CD4-positive, CD25-positive, alpha-beta regulatory T cell (primary cell): ENCODE measurements at regions not wholly inside any gene's neighbourhood (a gene's known extent, or its start where the extent isn't known, plus 50 kb on each side); places are given as distances from the start of the nearest gene placed in this dataset.

ENCODE experiments used
- ATAC-seq, 2 donors: fragments of 150-1000 bp; cut with Tn5 transposase; one replicate each; pipeline ENCODE4 v1.10.0; 2021; ENCODE audit warnings: low read depth in 2 of 2, moderate number of reproducible peaks in 2 of 2, moderate library complexity in 1 of 2
- DNase-seq, 3 donors: peaks; one replicate each; pipeline versions ENCODE4 v3.0.0 to v3.0.0-alpha.2; 2012 to 2022; ENCODE audit warnings: mixed read lengths in 1 of 3
- H3K27ac ChIP-seq: one replicate; pipeline ENCODE4 v1.7.0; 2013; ENCODE audit warnings: mild to moderate bottlenecking, low read length; ENCODE audit not compliant: insufficient read depth, poor library complexity, severe bottlenecking
- H3K27me3 ChIP-seq: one replicate; pipeline ENCODE4 v1.7.0; 2013; ENCODE audit warnings: low read length; ENCODE audit not compliant: control insufficient read depth, insufficient read depth
- H3K36me3 ChIP-seq: one replicate; pipeline ENCODE4 v1.7.0; 2013; ENCODE audit warnings: mild to moderate bottlenecking, low read length, moderate library complexity; ENCODE audit not compliant: control insufficient read depth, insufficient read depth
- H3K4me1 ChIP-seq: 2 replicates; pipeline ENCODE4 v1.7.0; 2013; ENCODE audit warnings: mild to moderate bottlenecking, low read length; ENCODE audit not compliant: insufficient read depth, control insufficient read depth, poor library complexity, severe bottlenecking
- H3K4me3 ChIP-seq: one replicate; pipeline ENCODE4 v1.7.0; 2013; ENCODE audit warnings: low read depth, mild to moderate bottlenecking, low read length, moderate library complexity
- H3K9me3 ChIP-seq, 2 experiments: 1 replicate in 1 of 2; 2 replicates in 1 of 2; pipeline ENCODE4 v1.7.0; 2013; ENCODE audit warnings: low read length in 2 of 2, mild to moderate bottlenecking in 1 of 2, moderate library complexity in 1 of 2; ENCODE audit not compliant: control insufficient read depth in 2 of 2
- H3K27ac Mint-ChIP-seq, 3 donors: one replicate each; pipeline ENCODE4 v1.8.0; 2020 to 2022; ENCODE audit warnings: mild to moderate bottlenecking in 3 of 3, mixed read lengths in 3 of 3, moderate library complexity in 2 of 3
- H3K27me3 Mint-ChIP-seq: one replicate; pipeline ENCODE4 v1.8.0; 2022; ENCODE audit warnings: mild to moderate bottlenecking, mixed read lengths
- H3K36me3 Mint-ChIP-seq: one replicate; pipeline ENCODE4 v1.8.0; 2020; ENCODE audit warnings: mixed read lengths
- H3K4me1 Mint-ChIP-seq, 4 donors: one replicate each; pipeline ENCODE4 v1.8.0; 2020 to 2022; ENCODE audit warnings: mixed read lengths in 4 of 4, mild to moderate bottlenecking in 1 of 4
- H3K4me3 Mint-ChIP-seq, 4 donors: one replicate each; pipeline ENCODE4 v1.8.0; 2020 to 2022; ENCODE audit warnings: mild to moderate bottlenecking in 4 of 4, mixed read lengths in 4 of 4, moderate library complexity in 3 of 4
- H3K9me3 Mint-ChIP-seq, 7 donors: one replicate each; pipeline ENCODE4 v1.8.0; 2020 to 2022; ENCODE audit warnings: mixed read lengths in 7 of 7, mild to moderate bottlenecking in 3 of 7, moderate library complexity in 2 of 7

DNA sequence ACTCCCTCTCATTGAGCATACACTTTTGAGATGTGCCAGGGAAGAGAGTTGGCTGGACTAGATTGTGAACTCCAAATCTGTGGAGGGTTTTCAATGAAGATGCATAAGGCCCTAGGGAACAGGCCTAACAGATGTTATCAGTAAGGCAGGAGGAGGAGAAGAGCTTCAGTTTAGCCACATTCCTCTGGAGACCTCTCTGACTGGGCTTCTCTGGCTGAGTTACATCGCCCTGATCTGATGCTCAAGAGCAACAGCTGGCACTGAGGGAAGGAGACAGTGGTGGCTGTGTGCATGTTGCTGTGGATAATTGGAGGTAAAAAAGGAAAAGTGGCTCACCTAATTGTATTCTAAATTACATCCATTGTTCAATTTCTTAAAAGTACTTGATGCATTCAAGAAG, 206.4 kb upstream of the CFAP20DC start:
- Histone ChIP-seq H3K4me1 (no peaks in the 10 kb centered on the region), H3K4me3 (no peak overlapping the region), H3K27me3 (no peaks in the 10 kb centered on the region), H3K36me3 (no peaks in the 10 kb centered on the region), H3K9me3 (no peaks in the 10 kb centered on the region), H3K27ac (no peak overlapping the region)
- H3K9me3 Mint-ChIP-seq = no peaks in the 10 kb centered on the region
- no peak overlapping the region for H3K4me3 Mint-ChIP-seq
- no peaks in the 10 kb centered on the region for H3K36me3 Mint-ChIP-seq
- no peak overlapping the region for H3K27ac Mint-ChIP-seq
- ATAC-seq (no peak), DNase-seq (no peak)
- H3K4me1 Mint-ChIP-seq = no peaks in the 10 kb centered on the region
- H3K27me3 Mint-ChIP-seq = no peaks in the 10 kb centered on the region

DNA sequence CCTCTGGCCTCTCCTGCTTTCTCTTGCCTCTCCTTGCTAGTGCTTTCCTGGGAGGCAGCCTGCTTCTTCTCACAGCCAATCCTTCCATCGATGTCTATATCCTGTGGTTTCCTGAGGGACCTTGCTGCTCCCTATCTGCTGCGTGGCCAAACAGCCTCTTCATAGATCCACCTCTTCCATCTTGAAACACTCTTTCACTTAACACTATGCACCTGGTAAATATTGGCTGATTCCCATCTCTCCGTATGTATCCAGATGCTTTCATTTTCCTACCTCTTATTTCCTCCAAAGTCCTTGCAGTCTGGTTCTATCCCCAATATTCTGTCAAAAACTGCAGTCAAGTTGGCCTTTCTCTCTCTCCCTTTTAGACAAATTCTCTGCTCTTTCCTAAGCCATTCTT, 205.2 kb upstream of the CFAP20DC start:
- Mint-ChIP-seq H3K4me1 (no peaks in the 10 kb centered on the region), H3K36me3 (no peaks in the 10 kb centered on the region), H3K27me3 (no peaks in the 10 kb centered on the region), H3K27ac (no peak overlapping the region), H3K9me3 (peaks cover 0 to under 1% (median 0%) of the 10 kb centered on the region in 7 donors), H3K4me3 (no peak overlapping the region)
- H3K4me3 ChIP-seq = no peak overlapping the region
- no peaks in the 10 kb centered on the region for H3K9me3 ChIP-seq
- H3K27me3 ChIP-seq = no peaks in the 10 kb centered on the region
- no peaks in the 10 kb centered on the region for H3K4me1 ChIP-seq
- no peaks in the 10 kb centered on the region for H3K36me3 ChIP-seq
- ATAC-seq (no peak), DNase-seq (no peak)
- no peak overlapping the region for H3K27ac ChIP-seq

DNA sequence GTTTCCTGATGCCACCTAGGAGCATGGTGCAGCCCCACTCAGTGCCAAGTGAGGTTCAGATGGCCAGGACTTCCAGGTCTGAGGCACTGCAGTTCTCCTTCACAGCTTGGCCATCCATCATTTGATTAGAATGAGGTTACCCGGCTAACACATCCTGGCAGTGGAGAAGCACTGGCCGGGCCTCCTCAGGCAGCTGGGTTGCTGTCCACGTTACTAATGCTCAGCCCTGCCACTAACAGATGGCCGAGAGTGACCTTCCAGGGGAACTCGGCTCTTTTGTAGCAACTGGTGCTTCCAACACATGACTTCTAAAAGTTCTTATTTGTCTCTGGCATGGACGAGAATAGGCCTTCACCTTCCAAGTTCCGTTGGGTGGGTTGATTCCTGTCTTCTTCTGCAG, 204.6 kb upstream of the CFAP20DC start:
- ATAC-seq (no peak), DNase-seq (no peak)
- Mint-ChIP-seq H3K36me3 (no peaks in the 10 kb centered on the region), H3K9me3 (peaks cover 0 to 6% (median 0%) of the 10 kb centered on the region in 7 donors), H3K4me3 (no peak overlapping the region), H3K4me1 (no peaks in the 10 kb centered on the region), H3K27me3 (no peaks in the 10 kb centered on the region), H3K27ac (no peak overlapping the region)
- Histone ChIP-seq H3K36me3 (no peaks in the 10 kb centered on the region), H3K27ac (no peak overlapping the region), H3K4me3 (no peak overlapping the region), H3K27me3 (no peaks in the 10 kb centered on the region), H3K9me3 (no peaks in the 10 kb centered on the region), H3K4me1 (no peaks in the 10 kb centered on the region)

DNA sequence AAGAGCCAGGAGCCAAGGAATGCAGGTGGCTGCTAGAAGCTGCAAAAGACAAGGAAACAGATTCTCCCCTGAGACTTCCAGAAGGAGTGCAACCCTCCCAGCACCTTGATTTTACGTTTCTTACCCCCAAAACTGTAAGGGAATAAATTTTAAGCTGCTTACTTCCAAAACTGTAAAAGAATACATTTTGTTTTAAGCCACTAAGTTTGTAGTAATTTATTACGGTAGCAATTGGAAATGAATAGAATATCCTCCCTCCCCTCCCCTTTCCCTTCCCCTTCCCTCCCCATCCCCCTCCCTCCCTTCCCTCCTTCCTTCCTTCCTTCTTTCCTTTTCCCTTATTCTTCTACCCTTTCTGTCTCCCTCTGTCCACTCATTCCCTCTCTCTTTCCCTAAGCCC, 203.7 kb upstream of the CFAP20DC start:
- no peaks in the 10 kb centered on the region for H3K4me1 Mint-ChIP-seq
- no peak overlapping the region for H3K27ac Mint-ChIP-seq
- H3K27me3 Mint-ChIP-seq = no peaks in the 10 kb centered on the region
- H3K9me3 ChIP-seq = no peaks in the 10 kb centered on the region
- no peak overlapping the region for H3K27ac ChIP-seq
- peak overlapping the region in 1 of 4 donors; percentile 48 for H3K4me3 Mint-ChIP-seq
- H3K4me3 ChIP-seq = no peak overlapping the region
- H3K36me3 ChIP-seq = no peaks in the 10 kb centered on the region
- H3K9me3 Mint-ChIP-seq = peaks cover 0 to 7% (median 0%) of the 10 kb centered on the region in 7 donors
- no peaks in the 10 kb centered on the region for H3K4me1 ChIP-seq
- no peaks in the 10 kb centered on the region for H3K36me3 Mint-ChIP-seq
- DNase-seq = no peak
- no peak for ATAC-seq
- H3K27me3 ChIP-seq = no peaks in the 10 kb centered on the region

DNA sequence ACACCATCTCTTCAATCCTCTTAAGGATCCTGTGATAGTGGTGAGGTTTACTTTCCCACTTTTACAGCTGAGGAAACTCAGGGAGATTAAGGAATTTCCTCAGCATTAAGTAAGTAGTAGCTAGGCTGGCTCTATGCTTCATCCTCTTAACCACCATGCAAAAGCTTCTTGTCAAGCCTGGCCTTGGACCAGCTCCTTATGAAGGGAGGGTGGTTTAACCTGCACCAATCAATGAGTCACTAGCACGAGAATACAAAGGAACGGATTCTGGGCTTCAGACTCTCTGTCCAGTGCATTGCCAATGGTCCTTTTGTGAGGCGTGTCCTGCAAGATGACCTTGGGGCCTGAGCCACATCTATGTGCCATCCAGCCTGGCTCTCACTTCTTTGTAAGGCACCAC, 202.0 kb upstream of the CFAP20DC start:
- Histone ChIP-seq H3K9me3 (no peaks in the 10 kb centered on the region), H3K4me3 (no peak overlapping the region), H3K27me3 (no peaks in the 10 kb centered on the region), H3K4me1 (no peaks in the 10 kb centered on the region), H3K27ac (no peak overlapping the region), H3K36me3 (no peaks in the 10 kb centered on the region)
- no peak overlapping the region for H3K27ac Mint-ChIP-seq
- H3K9me3 Mint-ChIP-seq = peaks cover 0 to 7% (median 0%) of the 10 kb centered on the region in 7 donors
- ATAC-seq = no peak
- H3K4me1 Mint-ChIP-seq = no peaks in the 10 kb centered on the region
- H3K36me3 Mint-ChIP-seq = no peaks in the 10 kb centered on the region
- no peak for DNase-seq
- H3K4me3 Mint-ChIP-seq = no peak overlapping the region
- no peaks in the 10 kb centered on the region for H3K27me3 Mint-ChIP-seq

DNA sequence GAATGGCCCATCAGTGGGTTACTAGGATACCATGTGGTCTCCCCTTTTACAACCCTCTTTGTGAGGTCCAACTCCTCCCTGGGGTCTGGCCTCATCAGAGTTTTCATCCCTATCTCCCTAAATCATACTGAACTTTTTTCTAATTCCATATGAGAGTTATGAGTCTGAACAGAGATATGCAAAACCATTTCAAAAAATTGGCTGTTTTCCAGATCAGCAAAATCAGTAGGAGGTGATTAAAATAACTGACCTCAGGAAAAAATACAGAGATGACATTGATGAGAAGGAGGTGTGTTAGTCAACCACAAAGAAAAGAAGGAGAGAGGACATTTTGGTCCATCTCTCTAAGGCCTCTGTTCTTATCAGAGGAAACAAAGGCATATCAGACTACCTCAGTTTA, 200.8 kb upstream of the CFAP20DC start:
- no peak for ATAC-seq
- H3K4me1 Mint-ChIP-seq = no peaks in the 10 kb centered on the region
- no peaks in the 10 kb centered on the region for H3K27me3 Mint-ChIP-seq
- no peak overlapping the region for H3K4me3 ChIP-seq
- H3K9me3 Mint-ChIP-seq = peaks cover 0 to 7% (median 0%) of the 10 kb centered on the region in 7 donors
- H3K4me1 ChIP-seq = no peaks in the 10 kb centered on the region
- H3K4me3 Mint-ChIP-seq = no peak overlapping the region
- no peak overlapping the region for H3K27ac Mint-ChIP-seq
- H3K36me3 ChIP-seq = no peaks in the 10 kb centered on the region
- no peak overlapping the region for H3K27ac ChIP-seq
- DNase-seq = no peak
- no peaks in the 10 kb centered on the region for H3K27me3 ChIP-seq
- no peaks in the 10 kb centered on the region for H3K36me3 Mint-ChIP-seq
- H3K9me3 ChIP-seq = no peaks in the 10 kb centered on the region

DNA sequence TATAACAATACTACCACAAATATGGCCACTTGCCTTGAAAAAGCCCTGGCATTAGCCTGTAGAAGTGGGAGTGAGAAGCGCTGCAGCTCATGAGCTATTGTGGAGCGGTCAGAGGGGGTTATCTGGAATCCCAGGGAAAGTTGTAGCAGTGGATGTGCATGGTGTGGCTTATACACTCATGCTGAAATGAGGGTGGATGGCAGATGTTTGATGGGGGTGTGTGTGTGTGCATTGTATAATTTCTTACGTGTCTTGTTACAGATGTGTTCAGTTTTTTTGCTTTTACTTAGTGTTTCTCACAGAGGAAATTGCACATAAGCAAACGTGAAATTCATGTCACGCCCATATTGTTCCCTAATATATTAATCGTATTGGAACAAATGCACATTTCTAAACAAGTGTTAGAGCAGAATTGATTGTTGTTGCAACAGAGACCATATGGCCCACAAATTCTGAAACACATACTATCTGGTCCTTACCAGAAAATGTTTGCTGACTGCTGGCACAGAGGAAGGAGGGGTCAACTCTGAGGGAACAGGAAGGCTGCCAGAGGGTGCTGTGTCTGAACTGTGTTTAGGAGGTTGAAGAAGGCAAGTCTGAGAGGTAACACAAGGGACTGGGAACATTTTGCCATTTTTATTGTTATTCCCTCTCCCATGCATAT, 200.0 kb upstream of the CFAP20DC start:
- Mint-ChIP-seq H3K27ac (no peak overlapping the region), H3K36me3 (no peaks in the 10 kb centered on the region), H3K9me3 (peaks cover 0 to 7% (median 0%) of the 10 kb centered on the region in 7 donors), H3K4me3 (no peak overlapping the region), H3K4me1 (no peaks in the 10 kb centered on the region), H3K27me3 (no peaks in the 10 kb centered on the region)
- ATAC-seq (no peak), DNase-seq (no peak)
- H3K27ac ChIP-seq = no peak overlapping the region
- H3K36me3 ChIP-seq = no peaks in the 10 kb centered on the region
- no peaks in the 10 kb centered on the region for H3K27me3 ChIP-seq
- no peaks in the 10 kb centered on the region for H3K4me1 ChIP-seq
- H3K9me3 ChIP-seq = no peaks in the 10 kb centered on the region
- H3K4me3 ChIP-seq = no peak overlapping the region

DNA sequence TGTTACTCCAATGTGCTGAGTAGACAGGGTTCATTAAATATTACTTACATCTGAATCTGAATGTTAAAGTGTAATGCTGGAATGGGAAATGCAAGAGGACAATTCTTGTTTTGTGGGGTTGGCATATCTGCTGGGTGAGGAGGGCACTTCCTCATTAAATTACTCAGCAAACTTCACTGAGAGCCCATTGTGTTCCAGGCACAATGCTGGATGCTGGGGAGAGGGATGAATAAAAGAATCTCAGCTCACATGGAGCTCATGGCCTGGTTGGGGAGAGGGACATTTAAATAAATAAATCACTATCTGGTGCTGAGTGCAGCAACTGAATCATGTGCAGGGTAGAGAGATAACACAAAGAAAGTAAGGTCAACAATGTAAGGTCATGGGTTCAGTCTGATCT, 199.2 kb upstream of the CFAP20DC start:
- no peaks in the 10 kb centered on the region for H3K4me1 Mint-ChIP-seq
- H3K36me3 ChIP-seq = no peaks in the 10 kb centered on the region
- ATAC-seq = no peak
- H3K9me3 Mint-ChIP-seq = peaks cover 0 to 7% (median 0%) of the 10 kb centered on the region in 7 donors
- H3K27ac Mint-ChIP-seq = no peak overlapping the region
- H3K27ac ChIP-seq = no peak overlapping the region
- no peaks in the 10 kb centered on the region for H3K9me3 ChIP-seq
- H3K27me3 Mint-ChIP-seq = no peaks in the 10 kb centered on the region
- no peaks in the 10 kb centered on the region for H3K4me1 ChIP-seq
- H3K27me3 ChIP-seq = no peaks in the 10 kb centered on the region
- H3K36me3 Mint-ChIP-seq = no peaks in the 10 kb centered on the region
- no peak for DNase-seq
- no peak overlapping the region for H3K4me3 ChIP-seq
- no peak overlapping the region for H3K4me3 Mint-ChIP-seq
